Astrocyte of the cerebellum (primary cell): ENCODE measurements at regions not wholly inside any gene's neighbourhood (a gene's known extent, or its start where the extent isn't known, plus 50 kb on each side); places are given as distances from the start of the nearest gene placed in this dataset.

Source experiments
- DNase-seq: peaks from one replicate; pipeline ENCODE4 v3.0.0-alpha.2; 2011; ENCODE audit warnings: low read depth
- H3K4me3 ChIP-seq: 2 replicates; pipeline ENCODE4 v1.5.1; 2011; ENCODE audit warnings: mild to moderate bottlenecking, low read depth, low read length, moderate library complexity
- in situ Hi-C: cut with HindIII; loops from 2 replicates; pipeline ENCODE4 v1.10.0; 2017; ENCODE audit warnings: low sequenced_read_pairs
- TF ChIP-seq, protein P1 (sequence below): IDR thresholded peaks from 2 replicates; pipeline ENCODE4 v1.5.1; 2012; ENCODE audit warnings: low read length, low read depth, moderate library complexity, mild to moderate bottlenecking; ENCODE audit errors: missing control alignments

DNA sequence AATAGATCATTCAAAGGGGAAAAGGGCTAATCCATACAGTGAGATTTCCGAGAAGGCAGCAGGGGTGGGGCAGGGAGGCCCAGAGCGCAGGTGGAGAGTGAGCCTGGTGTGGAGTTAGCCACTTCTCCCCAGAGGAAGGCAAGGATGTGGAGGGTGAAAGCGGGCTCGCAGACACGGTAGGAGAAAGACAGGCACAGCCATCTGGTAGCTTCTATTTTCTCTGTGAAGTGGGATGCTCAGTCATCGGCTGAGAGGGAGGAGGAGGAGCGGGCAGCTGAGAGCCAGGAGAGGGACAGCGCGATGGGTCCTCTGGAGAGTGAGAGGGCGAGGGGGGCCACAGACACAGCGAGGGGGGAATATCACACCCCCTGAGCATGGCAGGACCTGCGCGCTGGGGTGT, 153.3 kb upstream of the NDUFV2 start:
- no peak for DNase-seq
- H3K4me3 ChIP-seq: no peak overlapping the region
- in situ Hi-C loops: no loop called here
- TF ChIP-seq, protein P1, sequence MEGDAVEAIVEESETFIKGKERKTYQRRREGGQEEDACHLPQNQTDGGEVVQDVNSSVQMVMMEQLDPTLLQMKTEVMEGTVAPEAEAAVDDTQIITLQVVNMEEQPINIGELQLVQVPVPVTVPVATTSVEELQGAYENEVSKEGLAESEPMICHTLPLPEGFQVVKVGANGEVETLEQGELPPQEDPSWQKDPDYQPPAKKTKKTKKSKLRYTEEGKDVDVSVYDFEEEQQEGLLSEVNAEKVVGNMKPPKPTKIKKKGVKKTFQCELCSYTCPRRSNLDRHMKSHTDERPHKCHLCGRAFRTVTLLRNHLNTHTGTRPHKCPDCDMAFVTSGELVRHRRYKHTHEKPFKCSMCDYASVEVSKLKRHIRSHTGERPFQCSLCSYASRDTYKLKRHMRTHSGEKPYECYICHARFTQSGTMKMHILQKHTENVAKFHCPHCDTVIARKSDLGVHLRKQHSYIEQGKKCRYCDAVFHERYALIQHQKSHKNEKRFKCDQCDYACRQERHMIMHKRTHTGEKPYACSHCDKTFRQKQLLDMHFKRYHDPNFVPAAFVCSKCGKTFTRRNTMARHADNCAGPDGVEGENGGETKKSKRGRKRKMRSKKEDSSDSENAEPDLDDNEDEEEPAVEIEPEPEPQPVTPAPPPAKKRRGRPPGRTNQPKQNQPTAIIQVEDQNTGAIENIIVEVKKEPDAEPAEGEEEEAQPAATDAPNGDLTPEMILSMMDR: no peak

DNA sequence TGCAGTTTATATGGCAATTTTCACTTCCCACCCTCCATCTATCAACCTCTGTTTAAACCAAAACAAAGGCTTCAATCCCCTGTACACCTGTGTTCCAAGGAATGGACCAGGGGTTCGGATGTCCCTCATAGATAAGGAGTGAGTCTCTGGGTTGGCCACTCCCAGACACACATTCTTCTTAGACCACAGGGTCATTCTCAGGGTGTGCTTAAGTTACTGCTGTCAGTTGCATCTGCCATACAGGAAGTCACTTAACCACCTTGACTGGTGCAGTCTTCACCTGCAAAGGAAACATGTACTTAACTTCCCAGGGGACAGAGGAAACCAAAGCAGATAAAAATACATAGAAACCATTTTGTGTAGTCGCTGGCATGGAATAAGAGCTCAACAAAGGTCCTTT, 151.0 kb upstream of the NDUFV2 start:
- TF ChIP-seq, protein P1: no peak

DNA sequence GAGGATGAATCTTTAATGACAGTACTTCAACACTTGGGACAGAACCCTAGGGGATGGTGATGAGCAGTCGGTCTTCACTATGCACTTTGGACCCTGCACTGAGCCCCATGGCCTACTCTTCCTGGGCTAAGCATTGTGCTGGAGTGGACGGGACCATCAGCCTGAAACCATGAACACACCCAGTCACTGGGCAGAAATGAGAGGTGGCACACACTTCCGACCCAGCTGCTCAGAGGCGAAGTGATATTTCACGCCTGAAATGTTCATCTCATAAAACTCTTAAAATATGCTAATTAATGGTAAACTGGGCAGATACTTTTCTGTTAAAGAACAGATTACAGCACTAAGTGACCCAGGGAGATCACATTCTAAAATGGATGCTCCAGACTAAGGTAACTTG, 150.3 kb upstream of the NDUFV2 start:
- in situ Hi-C loops: no loop called here
- TF ChIP-seq, protein P1: no peak
- no peak overlapping the region for H3K4me3 ChIP-seq
- DNase-seq: no peak

More for the DNA sequence above, 151.0 kb upstream of the NDUFV2 start:
- in situ Hi-C loops: no loop called here
- no peak for DNase-seq
- no peak overlapping the region for H3K4me3 ChIP-seq

DNA sequence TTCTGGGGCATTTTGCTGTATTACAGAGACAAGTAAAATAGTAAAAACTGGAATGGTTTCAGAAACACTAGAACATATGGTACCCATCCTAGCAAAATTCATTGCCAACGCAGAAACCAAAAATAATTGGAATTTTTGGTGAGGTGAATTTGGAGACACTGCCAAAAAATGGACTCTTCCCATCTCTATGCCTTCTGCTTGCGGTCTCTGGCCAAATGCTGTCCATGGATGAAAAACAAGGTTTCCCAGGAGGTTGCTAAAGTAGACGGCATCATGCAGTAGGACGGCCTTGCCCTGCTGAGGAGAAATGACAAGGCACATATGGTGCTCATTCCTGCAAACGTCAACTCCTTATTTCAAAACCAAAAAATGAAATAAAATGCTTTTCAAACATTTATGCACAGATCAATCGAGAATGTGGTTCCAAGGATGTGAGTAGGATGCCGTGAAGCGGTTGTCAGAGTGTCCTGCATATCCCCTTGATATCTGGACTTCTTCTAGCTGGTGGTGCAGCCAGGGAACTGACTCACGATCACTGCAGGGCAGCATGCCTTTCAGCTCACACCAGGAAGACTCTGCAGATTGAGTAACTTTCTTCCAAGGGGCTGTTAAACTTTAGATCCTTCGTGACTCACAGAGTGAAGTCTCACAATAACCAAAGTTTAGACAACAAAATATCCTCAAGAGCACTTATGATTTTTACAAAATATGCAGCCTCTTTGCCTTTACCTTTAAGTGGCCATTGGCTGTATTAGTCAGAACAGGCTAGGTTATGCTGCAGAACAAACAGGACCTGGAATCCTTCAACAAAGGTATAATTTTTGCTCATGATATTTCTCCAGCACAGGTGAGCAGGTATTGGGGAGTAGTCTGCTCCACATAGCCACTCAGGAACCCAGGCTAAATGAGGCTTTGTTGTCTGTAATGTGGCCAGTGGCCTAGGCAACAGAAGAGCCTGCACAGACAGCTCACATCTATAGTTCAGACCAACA, 149.4 kb upstream of the NDUFV2 start:
- no peak for DNase-seq
- in situ Hi-C loops: no loop called here
- TF ChIP-seq, protein P1: no peak
- no peak overlapping the region for H3K4me3 ChIP-seq

DNA sequence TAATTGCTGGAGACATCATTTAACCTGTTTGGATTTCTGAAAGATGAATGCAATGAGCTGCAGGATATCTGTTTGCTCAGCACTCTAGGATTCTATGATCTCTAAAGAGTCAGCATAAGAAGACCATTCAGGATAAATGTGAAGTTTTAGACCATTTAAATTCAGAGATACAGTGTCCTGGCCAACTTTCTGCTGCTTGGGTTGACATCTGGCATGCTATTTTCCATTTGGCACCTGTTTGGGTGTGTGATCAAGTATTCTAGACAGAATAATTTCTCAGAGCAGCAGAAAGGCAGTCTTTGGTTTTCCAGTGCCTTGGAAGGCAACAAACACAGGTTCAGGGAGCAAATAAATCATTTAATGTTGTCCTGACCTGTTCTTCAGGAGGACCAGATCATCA, 144.8 kb upstream of the NDUFV2 start:
- no peak for DNase-seq
- H3K4me3 ChIP-seq: no peak overlapping the region
- TF ChIP-seq, protein P1: no peak
- in situ Hi-C loops: no loop called here

DNA sequence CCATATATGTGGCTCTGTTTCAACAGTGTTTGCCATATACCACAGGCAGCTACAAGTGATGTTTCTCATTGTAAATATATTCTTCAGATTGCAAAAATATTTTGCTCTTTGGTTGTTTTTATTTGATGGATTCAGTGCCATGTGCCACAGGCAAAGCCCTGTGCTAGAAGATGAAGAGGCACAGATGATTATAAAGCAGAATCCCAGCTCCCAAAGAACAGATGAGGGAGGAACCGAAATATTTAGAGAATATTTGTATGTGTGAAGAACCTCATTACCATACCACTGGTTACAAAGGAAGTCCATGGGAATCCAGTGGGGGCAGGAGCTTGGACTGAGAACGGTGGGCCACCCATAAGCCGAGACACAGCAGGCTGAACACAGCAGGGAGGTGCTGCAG, 143.8 kb upstream of the NDUFV2 start:
- in situ Hi-C loops: no loop called here
- DNase-seq: no peak
- TF ChIP-seq, protein P1: no peak
- no peak overlapping the region for H3K4me3 ChIP-seq
